ENCODE measurements at regions not wholly inside any gene's neighbourhood (a gene's known extent, or its start where the extent isn't known, plus 50 kb on each side); places are given as distances from the start of the nearest gene placed in this dataset.
"Not testable (repeated sequence)": the region's sequence is repeated elsewhere in the genome, so short reads cannot be mapped to it uniquely, and the experiment has no call there.

DNA sequence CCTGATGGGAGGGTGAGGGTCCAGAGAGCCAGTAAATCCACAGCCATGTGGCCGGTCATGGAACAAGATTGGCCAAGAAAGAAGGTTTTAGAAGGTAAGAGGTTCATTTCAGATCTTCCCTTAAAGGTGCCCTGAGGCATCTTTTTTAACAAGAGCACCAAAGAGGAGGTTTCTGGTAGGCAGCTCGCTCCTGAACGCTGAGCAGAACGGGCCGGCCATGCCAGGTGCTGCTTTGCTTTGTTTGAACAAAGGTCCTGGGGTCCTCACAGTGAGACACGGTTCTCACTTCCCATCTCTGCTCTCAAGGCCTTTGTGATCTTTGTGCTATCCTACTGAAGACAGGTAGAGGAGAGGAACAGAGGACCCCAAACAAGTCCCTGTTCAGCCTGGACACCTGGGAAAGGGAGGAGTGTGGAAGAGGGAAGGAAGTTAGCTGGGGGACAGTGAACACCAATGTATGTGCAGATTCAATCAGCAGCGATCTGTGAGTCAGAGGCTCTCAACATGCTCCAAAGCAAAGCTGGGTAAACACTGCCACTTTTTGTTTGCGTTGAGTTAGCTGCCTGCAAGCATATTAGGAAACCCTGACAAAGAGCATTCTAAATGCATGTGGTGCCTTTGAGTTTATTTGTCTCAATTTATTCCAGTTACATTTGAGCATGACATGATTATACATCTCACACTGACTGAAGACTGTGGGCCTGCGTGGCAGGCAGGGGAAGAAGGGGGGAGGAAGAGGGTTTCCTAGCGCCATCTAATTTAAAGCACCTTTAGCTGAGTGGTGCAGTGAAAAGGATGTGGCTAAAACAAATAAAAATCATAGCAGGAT lies 102.4 kb downstream of the ASB1 start:
- Mint-ChIP-seq H3K9me3 (peaks cover 42% of the 10 kb centered on the region), H3K4me1 (ENCODE audit: low read depth) (no peaks in the 10 kb centered on the region), H3K36me3 (ENCODE audit: low read depth) (no peaks in the 10 kb centered on the region), H3K27ac (no peak overlapping the region), H3K4me3 (no peak overlapping the region), H3K27me3 (no peaks in the 10 kb centered on the region)
- intact Hi-C loops (cut with micrococcal nuclease) = no loop called here

- peaks cover 53% of the 10 kb centered on the region for H3K9me3 Mint-ChIP-seq
- H3K4me1 Mint-ChIP-seq (ENCODE audit: low read depth); intact Hi-C loops (cut with micrococcal nuclease); H3K27me3 Mint-ChIP-seq; H3K27ac Mint-ChIP-seq; H3K4me3 Mint-ChIP-seq; H3K36me3 Mint-ChIP-seq (ENCODE audit: low read depth): not testable (repeated sequence)
These were observed 104.4 kb downstream of the ASB1 start for GRCh38 chr2:238531017-238531645.

DNA sequence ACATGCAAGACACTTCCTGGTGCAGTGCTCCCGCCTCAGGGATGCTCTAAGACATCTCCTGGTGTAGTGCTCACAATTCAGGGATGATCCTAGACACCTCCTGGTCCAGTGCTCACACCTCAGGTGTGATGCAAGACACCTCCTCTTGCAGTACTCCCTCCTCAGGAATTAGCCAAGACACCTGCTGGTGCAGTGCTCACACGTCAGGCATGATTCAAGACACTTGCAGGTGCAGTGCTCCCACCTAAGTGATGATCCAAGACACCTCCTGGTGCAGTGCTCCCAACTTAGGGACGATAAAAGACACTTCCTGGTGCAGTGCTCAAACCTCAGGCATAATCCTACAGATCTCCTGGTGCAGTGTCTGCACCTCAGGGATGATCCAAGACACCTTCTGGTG lies 117.0 kb downstream of the ASB1 start:
- H3K4me1 Mint-ChIP-seq (ENCODE audit: low read depth); H3K27me3 Mint-ChIP-seq; H3K36me3 Mint-ChIP-seq (ENCODE audit: low read depth); H3K27ac Mint-ChIP-seq; intact Hi-C loops (cut with micrococcal nuclease); H3K4me3 Mint-ChIP-seq: not testable (repeated sequence)
- H3K9me3 Mint-ChIP-seq = peaks cover 76% of the 10 kb centered on the region

DNA sequence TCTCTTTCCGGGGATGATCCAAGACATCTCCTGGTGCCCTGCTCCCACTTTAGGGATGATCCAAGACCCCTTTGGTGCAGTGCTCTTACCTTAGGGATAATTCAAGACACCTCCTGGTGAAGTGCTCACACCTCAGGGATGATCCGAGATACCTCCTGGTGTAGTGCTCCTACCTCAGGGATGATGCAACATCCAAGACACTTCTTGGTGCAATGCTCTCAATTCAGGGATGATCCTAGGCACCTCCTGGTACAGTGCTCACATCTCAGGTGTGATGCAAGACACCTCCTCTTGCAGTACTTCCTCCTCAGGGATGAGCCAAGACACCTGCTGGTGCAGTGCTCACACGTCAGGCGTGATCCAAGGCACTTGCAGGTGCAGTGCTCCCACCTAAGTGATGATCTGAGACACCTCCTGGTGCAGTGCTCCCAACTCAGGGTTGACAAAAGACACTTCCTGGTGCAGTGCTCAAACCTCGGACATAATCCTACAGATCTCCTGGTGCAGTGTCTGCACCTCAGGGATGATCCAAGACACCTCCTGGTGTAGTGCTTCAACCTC lies 122.3 kb downstream of the ASB1 start:
- no peaks in the 10 kb centered on the region for H3K36me3 Mint-ChIP-seq (ENCODE audit: low read depth)
- no peak overlapping the region for H3K4me3 Mint-ChIP-seq
- intact Hi-C loops (cut with micrococcal nuclease) = no loop called here
- no peaks in the 10 kb centered on the region for H3K4me1 Mint-ChIP-seq (ENCODE audit: low read depth)
- no peaks in the 10 kb centered on the region for H3K27me3 Mint-ChIP-seq
- H3K27ac Mint-ChIP-seq = no peak overlapping the region
- peaks cover 43% of the 10 kb centered on the region for H3K9me3 Mint-ChIP-seq

- intact Hi-C loops (cut with micrococcal nuclease) = no loop called here
- H3K4me1 Mint-ChIP-seq (ENCODE audit: low read depth) = peaks cover 7% of the 10 kb centered on the region
- peaks cover 35% of the 10 kb centered on the region for H3K9me3 Mint-ChIP-seq
- no peak overlapping the region for H3K4me3 Mint-ChIP-seq
- H3K27ac Mint-ChIP-seq = no peak overlapping the region
- H3K27me3 Mint-ChIP-seq = no peaks in the 10 kb centered on the region
- H3K36me3 Mint-ChIP-seq (ENCODE audit: low read depth) = no peaks in the 10 kb centered on the region
These were observed 123.1 kb downstream of the ASB1 start for GRCh38 chr2:238549866-238550265.

- no peaks in the 10 kb centered on the region for H3K36me3 Mint-ChIP-seq (ENCODE audit: low read depth)
- no peak overlapping the region for H3K4me3 Mint-ChIP-seq
- H3K4me1 Mint-ChIP-seq (ENCODE audit: low read depth) = peaks cover 19% of the 10 kb centered on the region
- intact Hi-C loops (cut with micrococcal nuclease) = no loop called here
- peaks cover 23% of the 10 kb centered on the region for H3K9me3 Mint-ChIP-seq
- no peaks in the 10 kb centered on the region for H3K27me3 Mint-ChIP-seq
- H3K27ac Mint-ChIP-seq = no peak overlapping the region
These were observed 124.4 kb downstream of the ASB1 start for GRCh38 chr2:238551091-238551490.

DNA sequence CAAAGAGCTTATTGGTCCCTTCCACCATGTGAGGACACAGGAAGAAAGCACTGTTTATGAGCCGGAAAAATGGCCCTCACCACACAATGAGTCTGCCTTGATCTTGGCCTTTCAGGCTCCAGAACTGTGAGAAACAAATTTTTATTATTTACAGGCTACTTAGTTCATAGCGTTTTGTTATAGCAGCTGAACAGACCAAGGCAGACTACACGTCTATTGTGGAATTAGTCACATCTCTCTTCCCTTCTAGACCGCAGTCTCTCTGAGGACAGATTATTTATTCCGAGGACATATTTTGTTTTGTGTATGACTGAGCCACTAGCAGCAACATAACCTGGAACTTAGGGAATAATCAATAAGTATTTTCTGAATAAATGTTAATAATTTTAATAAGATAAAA lies 125.5 kb downstream of the ASB1 start:
- intact Hi-C loops (cut with micrococcal nuclease) = no loop called here
- peaks cover 19% of the 10 kb centered on the region for H3K9me3 Mint-ChIP-seq
- no peaks in the 10 kb centered on the region for H3K36me3 Mint-ChIP-seq (ENCODE audit: low read depth)
- no peak overlapping the region for H3K4me3 Mint-ChIP-seq
- peaks cover 19% of the 10 kb centered on the region for H3K4me1 Mint-ChIP-seq (ENCODE audit: low read depth)
- H3K27me3 Mint-ChIP-seq = no peaks in the 10 kb centered on the region
- no peak overlapping the region for H3K27ac Mint-ChIP-seq

GRCh38 chr2:238553159-238553558 lies 126.4 kb downstream of the ASB1 start:
- Mint-ChIP-seq H3K27ac (no peak overlapping the region), H3K4me1 (ENCODE audit: low read depth) (peaks cover 19% of the 10 kb centered on the region), H3K27me3 (no peaks in the 10 kb centered on the region), H3K36me3 (ENCODE audit: low read depth) (no peaks in the 10 kb centered on the region), H3K4me3 (no peak overlapping the region), H3K9me3 (peaks cover 19% of the 10 kb centered on the region)
- intact Hi-C loops (cut with micrococcal nuclease) = no loop called here

GRCh38 chr2:238554468-238555315 lies 128.0 kb downstream of the ASB1 start:
- no peak overlapping the region for H3K4me3 Mint-ChIP-seq
- H3K27ac Mint-ChIP-seq = no peak overlapping the region
- no peaks in the 10 kb centered on the region for H3K27me3 Mint-ChIP-seq
- intact Hi-C loops (cut with micrococcal nuclease) = no loop called here
- H3K9me3 Mint-ChIP-seq = peaks cover 15% of the 10 kb centered on the region
- peaks cover 19% of the 10 kb centered on the region for H3K4me1 Mint-ChIP-seq (ENCODE audit: low read depth)
- no peaks in the 10 kb centered on the region for H3K36me3 Mint-ChIP-seq (ENCODE audit: low read depth)

- H3K36me3 Mint-ChIP-seq (ENCODE audit: low read depth) = no peaks in the 10 kb centered on the region
- H3K27me3 Mint-ChIP-seq = no peaks in the 10 kb centered on the region
- peaks cover 19% of the 10 kb centered on the region for H3K4me1 Mint-ChIP-seq (ENCODE audit: low read depth)
- intact Hi-C loops (cut with micrococcal nuclease) = no loop called here
- H3K4me3 Mint-ChIP-seq = no peak overlapping the region
- no peak overlapping the region for H3K27ac Mint-ChIP-seq
- H3K9me3 Mint-ChIP-seq = peaks cover 9% of the 10 kb centered on the region
These were observed 129.2 kb downstream of the ASB1 start for GRCh38 chr2:238555786-238556542.

GRCh38 chr2:238557431-238557830 lies 130.7 kb downstream of the ASB1 start:
- no peaks in the 10 kb centered on the region for H3K36me3 Mint-ChIP-seq (ENCODE audit: low read depth)
- H3K27me3 Mint-ChIP-seq = no peaks in the 10 kb centered on the region
- peaks cover 9% of the 10 kb centered on the region for H3K9me3 Mint-ChIP-seq
- H3K27ac Mint-ChIP-seq = no peak overlapping the region
- H3K4me3 Mint-ChIP-seq = no peak overlapping the region
- peaks cover 19% of the 10 kb centered on the region for H3K4me1 Mint-ChIP-seq (ENCODE audit: low read depth)
- intact Hi-C loops (cut with micrococcal nuclease) = no loop called here

DNA sequence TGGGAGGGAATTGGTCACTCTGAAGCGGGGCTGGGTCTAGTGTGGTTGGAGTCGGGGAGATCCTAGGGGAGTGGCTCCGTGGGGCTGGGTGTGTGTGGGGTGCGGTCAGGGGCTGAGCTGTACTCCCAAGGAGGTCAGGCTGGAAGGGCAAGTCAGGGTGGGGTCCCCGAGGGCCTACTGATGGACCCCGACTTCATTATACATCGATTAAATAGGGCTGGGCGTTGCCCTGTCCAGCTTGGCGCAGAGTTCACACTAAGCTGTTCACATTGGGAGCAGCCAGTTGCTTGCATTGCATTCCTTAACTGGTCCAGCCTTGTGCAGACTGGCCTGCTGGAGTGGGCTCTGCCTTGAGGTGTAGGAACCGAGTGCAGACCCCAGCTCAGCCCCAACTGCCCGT lies 131.2 kb downstream of the ASB1 start:
- H3K9me3 Mint-ChIP-seq = peaks cover 5% of the 10 kb centered on the region
- H3K27me3 Mint-ChIP-seq = no peaks in the 10 kb centered on the region
- H3K27ac Mint-ChIP-seq = no peak overlapping the region
- no peak overlapping the region for H3K4me3 Mint-ChIP-seq
- intact Hi-C loops (cut with micrococcal nuclease) = no loop called here
- no peaks in the 10 kb centered on the region for H3K36me3 Mint-ChIP-seq (ENCODE audit: low read depth)
- H3K4me1 Mint-ChIP-seq (ENCODE audit: low read depth) = peaks cover 19% of the 10 kb centered on the region

- intact Hi-C loops (cut with micrococcal nuclease) = no loop called here
- no peak overlapping the region for H3K27ac Mint-ChIP-seq
- no peaks in the 10 kb centered on the region for H3K36me3 Mint-ChIP-seq (ENCODE audit: low read depth)
- H3K4me3 Mint-ChIP-seq = no peak overlapping the region
- no peaks in the 10 kb centered on the region for H3K9me3 Mint-ChIP-seq
- no peaks in the 10 kb centered on the region for H3K27me3 Mint-ChIP-seq
- peaks cover 19% of the 10 kb centered on the region for H3K4me1 Mint-ChIP-seq (ENCODE audit: low read depth)
These were observed 131.9 kb downstream of the ASB1 start for GRCh38 chr2:238558456-238559099.
